ENCODE measurements at regions not wholly inside any gene's neighbourhood (a gene's known extent, or its start where the extent isn't known, plus 50 kb on each side); places are given as distances from the start of the nearest gene placed in this dataset.

DNA sequence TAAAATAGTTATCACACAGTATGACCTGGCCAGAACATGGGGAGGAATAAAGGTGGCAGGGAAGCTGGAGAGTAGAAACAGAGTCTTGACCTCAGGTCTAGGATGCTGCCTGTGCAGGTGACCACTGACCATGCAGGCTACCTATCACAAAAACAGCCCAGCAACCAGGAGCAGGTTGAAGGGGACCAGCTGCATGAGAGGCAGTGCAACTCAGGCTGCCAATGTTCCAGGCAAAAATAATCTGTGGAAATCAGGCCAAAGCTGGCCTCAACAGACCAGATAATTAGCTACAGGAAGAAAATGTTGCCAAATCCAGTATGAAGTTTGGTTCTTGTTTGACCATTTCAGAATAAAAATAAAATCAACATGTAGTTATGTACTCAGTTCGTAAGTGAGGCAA is 72.6 kb downstream of the PDE6H start:
- TF ChIP-seq, protein P1, sequence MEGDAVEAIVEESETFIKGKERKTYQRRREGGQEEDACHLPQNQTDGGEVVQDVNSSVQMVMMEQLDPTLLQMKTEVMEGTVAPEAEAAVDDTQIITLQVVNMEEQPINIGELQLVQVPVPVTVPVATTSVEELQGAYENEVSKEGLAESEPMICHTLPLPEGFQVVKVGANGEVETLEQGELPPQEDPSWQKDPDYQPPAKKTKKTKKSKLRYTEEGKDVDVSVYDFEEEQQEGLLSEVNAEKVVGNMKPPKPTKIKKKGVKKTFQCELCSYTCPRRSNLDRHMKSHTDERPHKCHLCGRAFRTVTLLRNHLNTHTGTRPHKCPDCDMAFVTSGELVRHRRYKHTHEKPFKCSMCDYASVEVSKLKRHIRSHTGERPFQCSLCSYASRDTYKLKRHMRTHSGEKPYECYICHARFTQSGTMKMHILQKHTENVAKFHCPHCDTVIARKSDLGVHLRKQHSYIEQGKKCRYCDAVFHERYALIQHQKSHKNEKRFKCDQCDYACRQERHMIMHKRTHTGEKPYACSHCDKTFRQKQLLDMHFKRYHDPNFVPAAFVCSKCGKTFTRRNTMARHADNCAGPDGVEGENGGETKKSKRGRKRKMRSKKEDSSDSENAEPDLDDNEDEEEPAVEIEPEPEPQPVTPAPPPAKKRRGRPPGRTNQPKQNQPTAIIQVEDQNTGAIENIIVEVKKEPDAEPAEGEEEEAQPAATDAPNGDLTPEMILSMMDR (conservative IDR thresholded peaks at IDR 0.05; ENCODE audit: low read depth, low read length), result no peak
- no peak for TF ChIP-seq EZH2 (IDR thresholded peaks at IDR 0.05; ENCODE audit: borderline replicate concordance, low read depth, low read length, poor library complexity, severe bottlenecking)
